PC-9 (cell line): ENCODE measurements at regions not wholly inside any gene's neighbourhood (a gene's known extent, or its start where the extent isn't known, plus 50 kb on each side); places are given as distances from the start of the nearest gene placed in this dataset.

Source experiments
- BruUV-seq: library from RNA; stranded (reverse); fragments of 400-500 nt; replicated peaks from 2 replicates; lab custom pipeline; 2021; lab: Mats Ljungman, UMichigan
- CTCF ChIA-PET: fragments of 300-600 bp; sonication (Branson Sonifier 250); formaldehyde crosslinking; loops from one replicate; lab custom pipeline; 2022; ENCODE audit warnings: antibody characterized with exemption; lab: Charles Lee
- POLR2A ChIA-PET: fragments of 300-600 bp; sonication (Branson Sonifier 250); formaldehyde crosslinking; loops from one replicate; lab custom pipeline; 2022; ENCODE audit warnings: antibody characterized with exemption; ENCODE audit not compliant: unreplicated experiment; lab: Charles Lee
- DNase-seq, 2 experiments: peaks; one replicate each; pipeline versions ENCODE4 v3.0.0 to v3.0.0-alpha.2; 2015 to 2022; ENCODE audit warnings: mixed read lengths in 1 of 2
- H2AFZ ChIP-seq: fragments of 200-600 bp; sonication (generic); 2 replicates; pipeline ENCODE4 v1.8.1; 2017; ENCODE audit warnings: antibody characterized with exemption
- H3F3A ChIP-seq: fragments of 200-600 bp; sonication (generic); 2 replicates; pipeline ENCODE4 v1.8.1; 2017; ENCODE audit warnings: antibody characterized with exemption, mild to moderate bottlenecking, low read depth; ENCODE audit not compliant: insufficient read depth
- H3K27ac ChIP-seq: fragments of 200-600 bp; sonication (generic); 2 replicates; pipeline ENCODE4 v1.6.1; 2016; ENCODE audit warnings: mixed run types
- H3K27me3 ChIP-seq: fragments of 200-600 bp; sonication (generic); 2 replicates; pipeline ENCODE4 v1.6.1; 2016; ENCODE audit warnings: low read depth, mixed run types; ENCODE audit not compliant: insufficient read depth
- H3K36me3 ChIP-seq: fragments of 200-600 bp; sonication (generic); 2 replicates; pipeline ENCODE4 v1.6.1; 2016; ENCODE audit warnings: low read depth, mixed run types
- H3K4me1 ChIP-seq: fragments of 200-600 bp; sonication (generic); replicated peaks from 2 replicates; pipeline ENCODE4 v1.6.1; 2016; ENCODE audit warnings: mixed run types; ENCODE audit not compliant: insufficient read depth
- H3K4me2 ChIP-seq: fragments of 200-600 bp; sonication (generic); 2 replicates; pipeline ENCODE4 v1.6.1; 2017; ENCODE audit warnings: mixed run types
- H3K4me3 ChIP-seq: fragments of 200-600 bp; sonication (generic); 2 replicates; pipeline ENCODE4 v1.6.1; 2016; ENCODE audit warnings: mixed run types
- H3K79me2 ChIP-seq: fragments of 200-600 bp; sonication (generic); 2 replicates; pipeline ENCODE4 v1.6.1; 2017; ENCODE audit warnings: low read depth, mixed run types
- H3K9me2 ChIP-seq: fragments of 200-600 bp; sonication (generic); 2 replicates; pipeline ENCODE4 v1.8.1; 2017; ENCODE audit warnings: mild to moderate bottlenecking; ENCODE audit not compliant: insufficient read depth
- H3K9me3 ChIP-seq: fragments of 200-600 bp; sonication (generic); 2 replicates; pipeline ENCODE4 v1.8.1; 2016; ENCODE audit warnings: low read depth; ENCODE audit not compliant: insufficient read depth
- H4K20me1 ChIP-seq: fragments of 200-600 bp; sonication (generic); 2 replicates; pipeline ENCODE4 v1.8.1; 2017; ENCODE audit not compliant: insufficient read depth
- CTCF ChIP-seq: fragments of 200-600 bp; sonication (generic); conservative IDR thresholded peaks from 2 replicates; pipeline ENCODE4 v1.6.1; 2017; ENCODE audit warnings: mixed run types, antibody characterized with exemption, mild to moderate bottlenecking, moderate library complexity
- EZH2 ChIP-seq: fragments of 200-600 bp; sonication (generic); IDR thresholded peaks from 2 replicates; pipeline ENCODE4 v1.8.0; 2017; ENCODE audit warnings: antibody characterized with exemption, low read depth
- intact Hi-C: fragments of 100-400 bp; cut with micrococcal nuclease; formaldehyde crosslinking; loops from one replicate; pipeline ENCODE4 v1.10.0; 2022; ENCODE audit not compliant: unreplicated experiment

DNA sequence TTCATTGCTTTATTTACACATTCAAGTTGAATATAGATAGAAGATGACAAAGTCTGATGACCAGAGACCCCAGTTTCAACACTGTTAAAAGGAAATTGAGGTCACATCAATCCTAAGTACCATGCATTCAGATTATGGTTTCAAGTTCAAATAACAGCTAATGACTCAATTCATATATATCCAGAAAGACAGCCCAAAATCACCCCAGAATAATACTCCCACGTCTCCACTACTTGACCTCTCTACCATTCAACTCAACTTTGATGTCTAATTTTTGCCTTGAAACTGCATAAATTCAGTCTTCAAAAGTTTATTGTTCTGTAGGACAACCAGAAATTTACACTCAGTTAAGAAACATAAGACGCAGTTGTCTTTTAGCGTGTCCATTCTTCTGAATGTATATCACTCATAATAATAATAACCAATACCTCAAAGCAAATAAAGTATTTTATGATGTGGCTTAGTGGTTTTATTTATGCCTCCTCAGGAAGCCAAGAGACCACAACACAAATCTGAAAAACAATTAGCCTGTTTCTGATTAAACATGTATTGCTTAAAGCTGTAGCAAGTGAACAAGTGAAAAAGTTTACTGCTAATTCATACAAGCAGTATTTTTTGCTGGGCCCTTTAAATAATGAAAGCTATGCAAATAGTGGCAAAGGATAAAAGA lies 569.0 kb downstream of the LTN1 start:
- no peak overlapping the region for H3K4me2 ChIP-seq
- H3K27ac ChIP-seq: no peak overlapping the region
- no peaks in the 10 kb centered on the region for H4K20me1 ChIP-seq
- BruUV-seq: no TSS peak
- no peaks in the 10 kb centered on the region for H3K79me2 ChIP-seq
- H3K36me3 ChIP-seq: no peaks in the 10 kb centered on the region
- H3K4me1 ChIP-seq: no peaks in the 10 kb centered on the region
- ChIA-PET CTCF (no interaction called here), POLR2A (no interaction called here)
- no peak for TF ChIP-seq CTCF
- no peak for TF ChIP-seq EZH2
- no peak overlapping the region for H3K4me3 ChIP-seq
- H3K27me3 ChIP-seq: no peaks in the 10 kb centered on the region
- no peak overlapping the region for H2AFZ ChIP-seq
- H3K9me2 ChIP-seq: no peaks in the 10 kb centered on the region
- H3K9me3 ChIP-seq: no peaks in the 10 kb centered on the region
- intact Hi-C loops: no loop called here
- no peaks in the 10 kb centered on the region for H3F3A ChIP-seq
- no peak for DNase-seq

- Histone ChIP-seq H3K27ac (no peak overlapping the region), H3K27me3 (no peaks in the 10 kb centered on the region), H3K4me3 (no peak overlapping the region), H4K20me1 (no peaks in the 10 kb centered on the region), H3K36me3 (no peaks in the 10 kb centered on the region), H3K4me1 (no peaks in the 10 kb centered on the region), H3F3A (no peaks in the 10 kb centered on the region), H3K4me2 (no peak overlapping the region), H3K9me3 (no peaks in the 10 kb centered on the region), H3K79me2 (no peaks in the 10 kb centered on the region), H2AFZ (no peak overlapping the region), H3K9me2 (no peaks in the 10 kb centered on the region)
- CTCF ChIA-PET: no interaction called here
- no peak for TF ChIP-seq EZH2
- no peak for TF ChIP-seq CTCF
- no peak for DNase-seq
- POLR2A ChIA-PET: no interaction called here
- intact Hi-C loops: no loop called here
- no TSS peak for BruUV-seq
Measured at GRCh38 chr21:28421716-28422524, 570.8 kb downstream of the LTN1 start.

- Histone ChIP-seq H3K9me3 (no peaks in the 10 kb centered on the region), H3K27me3 (no peaks in the 10 kb centered on the region), H3F3A (no peaks in the 10 kb centered on the region), H4K20me1 (no peaks in the 10 kb centered on the region), H3K4me1 (no peaks in the 10 kb centered on the region), H3K36me3 (no peaks in the 10 kb centered on the region), H3K9me2 (no peaks in the 10 kb centered on the region), H3K4me3 (no peak overlapping the region), H3K27ac (no peak overlapping the region), H3K79me2 (no peaks in the 10 kb centered on the region), H3K4me2 (no peak overlapping the region), H2AFZ (no peak overlapping the region)
- POLR2A ChIA-PET: no interaction called here
- CTCF ChIA-PET: interaction anchor here (0.6 kb wide), 1 partner anchor 211 kb away, joined by 3 read pairs; no protein-coding TSS in a partner anchor
- TF ChIP-seq CTCF: no peak
- TF ChIP-seq EZH2: no peak
- no TSS peak for BruUV-seq
- no peak for DNase-seq
- intact Hi-C loops: no loop called here
Measured at GRCh38 chr21:28419811-28420210, 572.9 kb downstream of the LTN1 start.
